ENCODE measurements at regions not wholly inside any gene's neighbourhood (a gene's known extent, or its start where the extent isn't known, plus 50 kb on each side); places are given as distances from the start of the nearest gene placed in this dataset.

DNA sequence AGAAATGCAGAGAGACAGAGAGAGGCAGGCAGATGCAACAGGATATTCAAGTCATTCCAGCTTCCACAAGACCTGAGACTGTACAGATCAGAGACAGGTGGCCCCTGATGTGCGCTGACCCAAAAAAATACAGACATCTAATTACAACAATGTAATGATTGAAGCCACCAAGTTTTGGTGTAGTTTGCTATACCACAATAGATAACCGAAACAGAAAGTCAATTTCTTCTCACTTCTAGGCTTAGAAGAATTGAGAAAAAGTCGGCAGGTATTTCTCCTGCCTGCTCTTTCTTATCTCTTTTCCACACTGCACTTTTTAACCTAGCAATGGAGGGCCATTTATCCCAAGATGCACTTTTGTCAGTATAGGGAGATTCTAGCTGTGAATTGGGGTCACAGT is 949.2 kb downstream of the CDH11 start:
- H3K23me2 ChIP-seq (ENCODE audit: insufficient read length, low read depth, low read length, poor library complexity, severe bottlenecking) = no peaks in the 10 kb centered on the region
- no peak overlapping the region for H3K4me2 ChIP-seq (ENCODE audit: insufficient read depth, insufficient read length, low read length)
- H3K14ac ChIP-seq (ENCODE audit: insufficient read depth, low read length) = no peak overlapping the region
- H2BK12ac ChIP-seq (ENCODE audit: insufficient read length, low read depth, low read length) = no peak overlapping the region
- H3K23ac ChIP-seq (ENCODE audit: insufficient read length, low read depth, low read length) = no peak overlapping the region
- no peak overlapping the region for H2BK5ac ChIP-seq (ENCODE audit: insufficient read length, low read length)
- WGBS (ENCODE audit: extremely low coverage, insufficient read length, low lambda C conversion rate) = no CpG with 5 or more reads among the region's 3 CpGs
- no peaks in the 10 kb centered on the region for H3K27me3 ChIP-seq (ENCODE audit: insufficient read depth, low read length)
- no peak overlapping the region for H2BK15ac ChIP-seq (ENCODE audit: low read depth, low read length)
- H3K18ac ChIP-seq (ENCODE audit: insufficient read length, low read depth, low read length) = no peak overlapping the region
- H3K36me3 Mint-ChIP-seq (ENCODE audit: insufficient read depth in 1 of 3, low read depth in 3 of 3) = peaks cover 6 to 8% (median 6%) of the 10 kb centered on the region in 3 experiments
- H4K91ac ChIP-seq (ENCODE audit: insufficient read length, low read depth, low read length) = no peak overlapping the region
- no peak overlapping the region for H2AFZ ChIP-seq (ENCODE audit: low read length)
- H3K79me2 ChIP-seq (ENCODE audit: insufficient read depth, low read length) = no peaks in the 10 kb centered on the region
- H3K4me3 Mint-ChIP-seq = no peak overlapping the region
- H3K4ac ChIP-seq (ENCODE audit: low read depth, low read length) = no peak overlapping the region
- no peak overlapping the region for H3K9ac ChIP-seq (ENCODE audit: extremely low read depth, insufficient read length, low read length)
- TF ChIP-seq, protein P1, sequence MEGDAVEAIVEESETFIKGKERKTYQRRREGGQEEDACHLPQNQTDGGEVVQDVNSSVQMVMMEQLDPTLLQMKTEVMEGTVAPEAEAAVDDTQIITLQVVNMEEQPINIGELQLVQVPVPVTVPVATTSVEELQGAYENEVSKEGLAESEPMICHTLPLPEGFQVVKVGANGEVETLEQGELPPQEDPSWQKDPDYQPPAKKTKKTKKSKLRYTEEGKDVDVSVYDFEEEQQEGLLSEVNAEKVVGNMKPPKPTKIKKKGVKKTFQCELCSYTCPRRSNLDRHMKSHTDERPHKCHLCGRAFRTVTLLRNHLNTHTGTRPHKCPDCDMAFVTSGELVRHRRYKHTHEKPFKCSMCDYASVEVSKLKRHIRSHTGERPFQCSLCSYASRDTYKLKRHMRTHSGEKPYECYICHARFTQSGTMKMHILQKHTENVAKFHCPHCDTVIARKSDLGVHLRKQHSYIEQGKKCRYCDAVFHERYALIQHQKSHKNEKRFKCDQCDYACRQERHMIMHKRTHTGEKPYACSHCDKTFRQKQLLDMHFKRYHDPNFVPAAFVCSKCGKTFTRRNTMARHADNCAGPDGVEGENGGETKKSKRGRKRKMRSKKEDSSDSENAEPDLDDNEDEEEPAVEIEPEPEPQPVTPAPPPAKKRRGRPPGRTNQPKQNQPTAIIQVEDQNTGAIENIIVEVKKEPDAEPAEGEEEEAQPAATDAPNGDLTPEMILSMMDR (conservative IDR thresholded peaks at IDR 0.05) = no peak
- no peak overlapping the region for H3K56ac ChIP-seq (ENCODE audit: insufficient read length, low read depth, low read length)
- H3K27me3 Mint-ChIP-seq (ENCODE audit: low read depth) = no peaks in the 10 kb centered on the region; the same call in none of the 2 replicates
- H3K4me1 Mint-ChIP-seq = no peaks in the 10 kb centered on the region
- H3K27ac ChIP-seq (ENCODE audit: insufficient read length, low read depth, low read length) = no peak overlapping the region
- H3K9me3 Mint-ChIP-seq = peaks cover 7% of the 10 kb centered on the region in 2 experiments
- H3K4me1 ChIP-seq (ENCODE audit: insufficient read depth, low read length) = no peaks in the 10 kb centered on the region
- no peak overlapping the region for H3T11ph ChIP-seq (ENCODE audit: low read length)
- no peak overlapping the region for H2BK120ac ChIP-seq (ENCODE audit: low read depth, low read length, poor library complexity, severe bottlenecking)
- H4K5ac ChIP-seq (ENCODE audit: insufficient read length, low read depth, low read length) = no peak overlapping the region
- no peaks in the 10 kb centered on the region for H3K79me1 ChIP-seq (ENCODE audit: insufficient read depth, low read depth, low read length, poor library complexity, severe bottlenecking)
- H2BK20ac ChIP-seq (ENCODE audit: low read depth, low read length, poor library complexity, severe bottlenecking) = no peak overlapping the region
- no peaks in the 10 kb centered on the region for H4K20me1 ChIP-seq (ENCODE audit: control insufficient read depth, insufficient read depth, insufficient read length)
- no peaks in the 10 kb centered on the region for H3K9me3 ChIP-seq (ENCODE audit: control insufficient read depth, low read depth, low read length)
- H4K8ac ChIP-seq (replicated peaks; ENCODE audit: insufficient read length, low read depth, low read length) = no peak overlapping the region
- no peak overlapping the region for H2AK5ac ChIP-seq (ENCODE audit: insufficient read length, low read length)
- no peak for DNase-seq
- no peak overlapping the region for H3K27ac Mint-ChIP-seq

Measured in H9 (cell line).